ENCODE measurements at regions not wholly inside any gene's neighbourhood (a gene's known extent, or its start where the extent isn't known, plus 50 kb on each side); places are given as distances from the start of the nearest gene placed in this dataset.

DNA sequence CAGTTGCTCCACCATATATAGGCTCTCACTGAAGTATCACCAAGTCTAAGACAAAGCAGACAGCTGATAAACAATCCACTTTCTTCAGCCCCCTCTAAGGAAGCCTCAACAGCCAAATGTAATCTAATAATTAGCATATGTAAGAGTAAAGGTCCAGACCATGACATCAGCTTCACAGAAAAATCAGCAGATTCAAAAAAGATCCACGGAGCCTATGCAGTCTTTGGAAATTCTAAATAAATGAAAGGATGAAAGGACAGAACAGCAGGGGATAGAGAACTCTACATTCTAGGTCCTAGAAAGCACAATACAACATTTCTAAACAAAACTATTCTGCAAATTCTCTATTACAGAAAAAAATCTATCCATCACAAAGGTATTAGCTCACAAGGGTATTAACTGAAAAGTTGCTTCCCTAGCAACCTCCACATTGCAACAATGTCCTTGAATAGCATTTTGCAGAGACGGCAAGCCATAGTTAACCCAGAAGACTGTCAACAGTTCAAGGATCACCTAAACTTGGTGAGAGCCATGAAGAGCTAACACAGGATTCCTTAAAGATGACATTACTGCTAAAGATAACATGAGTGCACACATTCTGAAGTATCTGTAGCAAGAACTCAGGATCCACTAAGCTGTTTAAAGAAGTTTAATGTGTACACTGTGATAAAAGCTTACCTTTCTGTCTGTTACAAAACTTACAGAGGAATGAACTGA lies 74.3 kb downstream of the SIPA1L2 start:
- DNase-seq: no peak

DNA sequence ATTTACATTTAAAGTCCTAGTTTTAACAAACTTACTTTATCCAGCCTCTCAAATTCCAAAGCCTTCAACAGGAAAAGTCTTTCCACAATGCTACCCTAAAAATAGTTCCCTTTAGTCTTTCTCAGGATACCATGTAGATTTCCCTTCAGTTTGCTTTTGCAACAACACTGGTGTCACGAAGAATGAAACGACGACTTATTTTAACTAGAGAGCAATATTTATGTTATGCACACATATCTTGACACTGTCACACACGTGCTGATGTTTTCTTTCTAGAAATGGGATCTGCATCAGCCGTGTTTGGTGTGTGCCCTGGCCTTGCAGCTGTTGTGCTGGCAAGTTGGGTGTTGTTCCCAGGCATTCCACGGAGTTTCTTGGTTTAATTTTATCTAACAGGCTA lies 75.5 kb downstream of the SIPA1L2 start:
- DNase-seq: no peak

DNA sequence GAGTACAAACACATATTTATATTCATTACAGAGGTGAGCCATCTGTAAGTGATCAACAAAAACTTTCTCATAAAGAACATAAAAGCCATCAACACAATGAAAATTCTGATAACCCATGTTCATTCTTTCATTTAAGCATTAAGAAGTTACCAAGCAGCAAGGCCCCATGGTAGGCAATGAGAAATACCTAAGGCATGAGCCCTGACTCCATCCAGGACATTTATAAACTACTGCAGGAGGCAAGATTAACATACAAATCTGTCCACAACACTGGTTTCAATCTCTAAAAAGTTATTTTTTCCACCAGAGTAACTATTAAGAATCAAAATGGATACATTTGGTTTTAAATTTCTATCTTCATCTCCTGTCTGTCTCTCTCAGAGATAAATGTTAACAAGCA lies 76.1 kb downstream of the SIPA1L2 start:
- DNase-seq: no peak

DNA sequence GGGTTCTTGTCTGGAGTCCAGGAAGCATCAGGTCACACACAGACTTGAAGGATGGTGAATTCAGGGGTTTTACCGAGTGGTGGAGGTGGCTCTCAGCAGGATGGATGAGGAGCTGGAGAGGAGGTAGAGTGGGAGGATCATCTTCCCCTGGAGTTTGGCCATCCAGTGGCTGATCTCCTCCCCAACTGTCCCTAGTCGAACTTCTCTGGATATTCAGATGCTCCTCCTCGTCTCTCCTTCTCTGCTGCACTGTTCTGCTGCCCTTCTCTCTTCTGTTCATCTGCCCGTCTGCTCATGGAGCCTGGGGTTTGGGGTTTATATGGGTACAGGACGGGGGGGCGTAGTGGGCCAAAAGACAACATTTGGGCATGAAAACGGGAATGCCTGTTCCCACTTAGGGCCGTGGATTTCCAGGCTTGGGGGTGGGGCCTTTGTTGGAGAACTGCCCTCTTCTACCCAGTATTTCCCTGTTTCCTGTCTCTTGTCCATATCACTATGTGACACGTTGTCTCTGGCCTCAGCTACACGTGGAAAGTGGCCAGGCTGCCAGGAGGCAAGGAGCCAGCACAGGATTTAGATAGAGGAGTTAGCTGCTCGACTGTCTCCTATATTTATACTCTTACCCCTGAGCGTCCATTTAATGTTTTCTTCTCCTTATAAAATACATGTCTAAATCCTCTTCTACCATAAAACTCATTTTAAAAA lies 76.7 kb downstream of the SIPA1L2 start:
- DNase-seq: no peak

DNA sequence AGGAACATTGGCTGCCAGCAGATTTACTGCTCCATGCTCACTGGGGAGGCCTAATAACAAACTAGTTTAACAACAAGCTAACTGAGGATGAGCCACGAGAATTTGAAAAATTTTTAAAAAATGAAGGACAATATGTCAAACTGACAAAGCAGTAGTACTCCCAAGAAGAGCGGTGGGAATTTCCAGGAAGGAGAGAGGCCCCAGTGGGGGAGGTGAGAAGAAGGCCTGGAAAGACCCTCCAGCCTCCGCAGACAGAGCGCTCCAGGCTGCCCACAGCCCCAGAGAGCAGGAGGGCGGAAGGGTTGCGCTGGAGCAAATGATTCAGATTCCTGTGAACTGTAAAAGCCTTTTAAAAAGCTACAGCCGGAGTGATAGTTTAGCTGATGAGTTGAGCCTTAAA lies 78.5 kb downstream of the SIPA1L2 start:
- DNase-seq: no peak

DNA sequence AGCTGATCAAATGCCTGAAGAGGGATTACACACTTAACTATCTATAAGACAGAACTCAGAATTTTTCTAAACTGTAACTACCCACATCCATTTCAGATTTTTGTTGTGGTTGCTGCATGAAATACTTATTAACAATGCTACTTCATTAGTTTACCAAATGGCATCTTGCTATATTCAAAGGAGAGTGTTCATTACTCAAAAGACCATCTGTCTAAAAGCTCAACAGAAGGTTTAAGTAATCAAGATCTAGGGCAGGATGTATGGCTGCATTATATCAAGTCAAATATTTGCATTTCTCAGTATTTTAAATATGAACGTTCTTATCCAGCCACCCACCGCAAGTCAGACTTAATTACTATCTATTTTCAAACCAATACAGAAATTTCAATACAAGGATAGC lies 79.9 kb downstream of the SIPA1L2 start:
- no peak for DNase-seq

DNA sequence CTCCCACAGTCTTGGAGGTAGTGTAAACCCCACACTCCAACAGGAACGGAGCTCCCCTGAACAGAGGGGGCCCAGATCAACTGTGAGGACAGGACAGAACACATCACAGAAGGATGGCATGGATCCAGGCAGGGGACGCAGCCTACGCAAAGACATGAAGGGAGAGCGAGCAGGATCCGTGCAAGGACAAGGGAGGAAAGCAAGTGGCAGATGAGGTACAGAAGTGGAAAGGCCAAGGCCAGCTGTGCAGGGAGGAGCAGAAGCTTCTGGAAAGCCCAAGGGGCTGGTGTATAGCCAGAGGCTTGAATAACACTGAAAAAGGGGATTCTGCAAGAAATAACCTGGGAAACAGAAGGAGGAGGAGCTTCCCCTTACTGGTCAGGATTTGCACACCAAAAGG lies 81.2 kb downstream of the SIPA1L2 start:
- DNase-seq: no peak

DNA sequence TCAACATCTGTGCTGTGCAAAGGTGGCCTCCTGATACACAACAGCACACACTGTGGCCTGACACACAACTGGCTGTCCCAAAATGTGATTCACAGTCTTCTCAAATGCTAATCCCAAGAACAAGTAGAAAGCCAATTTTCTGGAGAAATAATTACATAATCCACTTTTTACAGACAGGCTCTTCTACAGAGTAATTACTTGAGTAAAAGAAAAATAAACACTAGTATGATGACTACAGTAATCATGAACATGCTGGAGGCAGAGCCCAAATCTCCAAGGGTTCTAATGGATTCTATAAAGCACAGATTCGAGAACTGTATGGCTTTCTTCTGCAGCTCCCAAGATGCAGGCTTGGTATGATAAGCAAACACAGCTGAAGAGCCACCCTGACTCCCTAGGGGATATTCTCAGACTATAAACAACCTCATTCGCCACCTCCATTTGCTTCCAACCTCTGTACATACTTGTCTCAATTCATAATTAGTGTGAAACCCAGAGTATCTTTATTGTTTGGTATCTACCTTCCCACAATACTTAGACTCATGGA lies 81.9 kb downstream of the SIPA1L2 start:
- no peak for DNase-seq

DNA sequence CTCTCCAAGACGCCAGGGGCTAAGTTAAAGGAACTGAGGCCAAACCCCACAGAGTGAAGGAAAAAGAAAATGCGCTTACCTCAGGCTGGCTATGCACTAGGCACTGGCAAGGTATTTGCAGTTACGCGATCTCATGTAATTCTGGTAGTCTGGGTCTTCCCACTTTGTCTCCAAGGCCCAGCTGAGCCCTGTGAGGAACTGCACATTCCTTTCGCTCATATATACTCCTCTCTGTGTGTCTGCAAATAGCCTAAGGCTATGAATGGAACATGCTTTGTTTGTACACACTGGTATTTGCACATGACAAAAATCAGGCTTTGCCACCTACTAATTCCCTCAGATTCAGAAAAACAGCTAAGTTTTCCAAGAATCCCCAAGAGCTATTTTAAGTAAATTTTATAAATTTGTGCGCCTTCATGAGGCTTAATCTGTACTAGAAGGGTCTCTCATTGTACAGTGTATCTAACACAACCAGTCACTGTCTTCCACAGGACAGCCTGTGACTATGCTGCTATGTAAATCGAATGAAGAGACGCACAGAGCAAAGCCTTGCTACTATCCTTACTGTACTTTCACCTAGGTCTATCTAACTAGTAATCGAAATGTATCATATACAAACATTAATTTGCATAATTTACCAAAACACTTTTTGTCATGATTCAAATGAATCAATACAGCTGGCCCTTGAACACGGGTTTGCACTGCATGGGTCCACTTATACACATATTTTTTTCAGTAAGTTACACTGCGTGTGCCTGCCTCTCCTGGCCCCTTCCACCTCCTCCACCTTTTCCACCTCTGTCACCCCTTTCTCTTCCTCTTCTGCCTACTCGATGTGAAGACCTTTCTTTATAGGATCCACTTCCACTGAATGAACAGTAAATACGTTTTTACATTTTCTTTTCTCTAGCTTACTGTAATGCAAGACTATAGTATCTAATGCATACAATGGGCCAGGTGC lies 87.0 kb downstream of the SIPA1L2 start:
- no peak for DNase-seq

DNA sequence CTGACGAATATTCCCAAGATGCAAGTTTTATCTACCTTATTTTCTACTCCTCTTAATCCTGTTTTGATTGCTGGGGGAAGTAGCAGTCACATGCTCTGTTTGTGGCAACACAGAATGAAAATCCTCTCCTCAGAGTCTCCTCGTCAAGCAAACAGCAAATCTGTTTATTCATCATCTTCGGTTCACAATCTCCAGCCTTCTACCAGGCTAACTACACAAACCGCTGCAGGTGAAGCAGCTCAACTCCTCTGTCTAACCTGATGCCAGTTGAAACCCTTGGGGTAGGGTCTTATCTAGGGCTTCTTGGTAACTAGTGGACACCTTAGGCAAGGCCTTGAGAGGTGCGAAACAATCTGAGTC lies 91.0 kb downstream of the SIPA1L2 start:
- DNase-seq: no peak

DNA sequence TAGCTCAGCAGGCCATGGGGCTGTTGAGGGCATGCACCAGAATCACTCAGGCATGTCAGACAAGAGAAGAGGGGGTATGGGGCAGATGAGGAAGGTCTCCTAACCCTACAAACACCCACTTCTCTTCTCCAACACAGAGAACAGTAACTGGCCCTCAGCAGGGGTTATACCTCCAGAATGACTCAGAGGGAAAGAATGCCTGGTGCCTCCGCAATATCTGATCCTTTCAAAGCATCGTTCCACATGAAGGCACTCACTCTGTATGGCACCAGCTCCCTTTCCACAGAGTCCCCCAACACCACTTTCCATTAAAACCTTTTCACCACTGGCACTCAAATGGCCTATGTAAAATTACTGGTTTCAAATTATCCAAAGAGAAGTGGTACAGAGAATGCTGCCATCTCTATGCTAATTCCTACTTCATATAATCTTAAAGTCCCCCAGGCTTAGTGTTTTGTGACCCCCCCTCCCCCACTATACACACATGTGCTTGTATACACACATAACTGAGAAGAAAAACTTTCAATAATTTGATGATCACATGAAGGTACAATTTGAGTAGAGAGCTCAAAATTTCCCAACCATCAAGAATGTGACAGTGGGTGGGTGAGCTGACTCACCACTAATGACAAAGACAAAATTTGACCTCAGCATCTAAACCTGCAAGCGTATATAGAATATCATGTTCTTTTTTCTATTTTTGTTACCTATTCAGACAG lies 91.5 kb downstream of the SIPA1L2 start:
- no peak for DNase-seq

DNA sequence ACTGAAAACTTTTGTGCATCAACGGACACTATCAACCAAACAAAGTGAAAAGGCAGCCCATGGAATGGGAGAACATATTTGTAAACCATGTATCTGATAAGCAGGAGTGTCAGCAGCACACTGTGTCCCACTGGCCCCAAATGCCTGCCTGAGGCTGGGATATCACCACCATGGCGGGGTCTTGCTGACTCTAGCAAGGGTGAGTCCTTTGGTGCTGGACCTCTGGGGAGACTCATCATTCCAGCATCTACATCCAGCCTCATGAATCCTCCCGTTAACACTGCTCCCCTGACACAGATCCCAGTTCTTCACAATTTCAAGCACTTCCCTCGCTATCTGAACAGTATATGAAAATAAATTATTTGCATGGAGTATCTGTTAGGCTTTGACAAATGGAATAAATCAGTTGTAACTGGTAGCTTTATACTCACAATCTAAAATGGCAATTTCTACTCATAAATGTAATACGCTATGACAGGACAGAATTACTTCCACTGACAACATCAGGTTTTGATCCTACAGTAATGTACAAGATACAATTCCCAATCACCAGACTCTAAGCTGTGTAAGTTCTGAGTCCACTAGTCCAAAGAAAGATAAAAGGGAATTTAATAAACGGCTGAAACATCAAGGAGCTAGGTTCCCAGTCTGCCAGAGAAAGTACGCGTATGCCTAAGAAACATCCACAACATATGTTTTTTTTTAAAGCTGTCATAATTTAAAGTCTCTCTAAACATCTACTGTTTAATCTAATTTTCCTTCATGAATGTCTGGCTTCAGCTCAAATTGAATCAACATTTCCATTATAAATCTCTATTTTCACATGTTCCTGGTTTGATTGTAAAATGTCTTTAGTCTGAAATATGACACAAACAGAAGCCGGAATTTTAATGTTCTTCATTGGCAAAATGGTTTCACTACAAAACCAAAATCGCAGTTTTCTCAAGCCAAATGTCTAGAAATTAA lies 95.1 kb downstream of the SIPA1L2 start:
- no peak for DNase-seq

DNA sequence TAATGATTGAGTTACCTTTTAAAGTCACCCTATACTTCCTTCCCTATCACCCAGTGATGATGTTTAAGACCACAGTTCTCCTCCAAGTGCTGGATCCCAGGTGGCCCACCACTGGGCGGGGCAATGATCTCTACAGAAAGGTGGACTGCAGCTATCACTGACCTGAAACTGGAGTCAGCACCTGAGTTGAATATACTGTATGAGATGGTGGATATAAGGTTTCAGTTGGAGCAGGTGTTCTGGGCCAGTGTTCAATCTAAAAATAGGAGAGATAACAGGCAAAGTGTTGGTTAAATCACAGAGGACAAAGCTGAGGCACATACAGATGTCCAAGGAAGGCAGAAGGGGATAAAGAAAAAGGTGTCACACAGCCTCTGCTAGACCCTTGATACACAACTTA lies 96.6 kb downstream of the SIPA1L2 start:
- DNase-seq: no peak

DNA sequence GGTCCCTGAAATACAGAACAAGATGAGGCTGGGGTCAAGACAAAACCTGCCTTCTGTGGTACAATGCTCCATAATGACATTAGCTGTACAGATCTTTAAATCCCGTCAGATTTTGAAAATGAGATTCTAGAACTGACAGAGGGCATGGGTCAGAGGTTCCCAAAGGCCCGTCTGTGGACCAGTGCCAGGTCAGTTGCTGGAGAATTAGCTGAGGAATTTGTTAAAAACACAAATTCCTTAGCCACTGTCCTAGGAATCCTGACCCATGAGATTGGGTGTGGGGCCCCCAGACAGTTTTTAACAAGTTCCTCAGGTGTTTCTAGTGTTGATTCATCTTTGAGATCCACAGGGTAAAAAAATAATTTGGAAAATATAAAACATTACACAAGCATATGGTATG lies 97.0 kb downstream of the SIPA1L2 start:
- DNase-seq: no peak

DNA sequence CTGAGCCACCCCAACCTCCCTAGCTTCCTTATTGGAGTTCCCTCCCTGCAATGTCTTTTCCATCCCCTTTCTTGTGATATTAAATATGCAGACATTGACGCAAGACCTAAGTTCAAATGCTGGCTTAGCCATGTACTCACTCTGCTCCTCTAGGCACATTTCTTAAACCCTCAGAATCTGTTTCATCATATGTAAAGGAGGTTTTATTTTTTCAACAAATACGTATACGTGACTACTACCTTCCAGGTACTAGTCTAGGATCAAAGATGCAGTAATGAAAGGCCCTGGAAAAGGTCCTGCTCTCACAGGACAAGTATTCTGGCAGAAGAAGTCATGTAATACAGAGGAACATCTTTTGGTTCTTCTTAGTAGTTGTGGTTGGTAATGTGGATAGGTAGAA lies 98.6 kb downstream of the SIPA1L2 start:
- no peak for DNase-seq

DNA sequence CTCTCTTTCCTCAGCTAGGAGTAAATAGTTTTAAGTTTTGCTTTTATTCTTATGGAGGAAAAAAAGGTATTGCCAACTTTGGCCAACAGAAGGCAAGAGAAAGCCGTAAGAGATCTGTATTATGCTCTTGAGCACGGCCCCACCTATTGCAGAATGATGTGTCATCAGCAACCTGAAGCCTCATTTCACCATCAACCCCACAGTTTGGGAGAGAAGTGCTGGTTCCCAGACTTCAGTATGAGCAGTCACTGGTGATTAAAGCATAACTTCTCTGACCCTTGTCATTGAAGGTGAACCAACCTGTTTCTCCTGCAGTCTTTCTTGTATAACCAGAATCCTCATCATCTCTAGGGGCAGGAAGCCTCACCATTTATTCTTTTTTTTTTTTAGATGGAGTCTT lies 100.2 kb downstream of the SIPA1L2 start:
- DNase-seq: no peak

DNA sequence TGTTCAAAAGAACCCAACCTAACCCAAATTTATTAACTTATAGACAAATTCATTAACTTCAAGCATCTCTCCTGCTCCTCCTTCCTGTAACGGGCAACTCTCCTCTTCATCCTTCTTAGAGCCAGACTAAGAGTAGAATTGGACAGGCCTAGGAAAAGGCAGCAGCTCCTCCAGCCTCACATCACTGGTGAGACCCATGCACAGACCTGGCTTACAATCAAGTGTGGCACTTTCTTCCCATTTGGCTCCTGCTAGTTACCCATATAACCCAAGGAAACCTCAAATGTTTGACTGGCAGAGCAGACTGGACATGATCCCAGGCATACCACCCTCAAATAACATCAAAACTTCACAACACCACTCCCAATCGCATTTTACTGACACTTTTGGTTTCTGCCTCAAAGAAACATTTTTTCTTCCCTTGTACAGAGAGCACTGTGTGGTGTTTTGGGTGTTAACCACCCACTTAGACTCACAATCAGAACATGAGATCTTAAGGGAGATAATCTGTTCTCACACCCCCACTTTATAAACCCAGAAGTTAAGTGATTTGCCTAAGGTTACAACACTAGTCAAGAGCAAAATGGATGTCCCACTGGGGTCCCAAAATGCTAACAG lies 101.4 kb downstream of the SIPA1L2 start:
- DNase-seq: peak; percentile 35

DNA sequence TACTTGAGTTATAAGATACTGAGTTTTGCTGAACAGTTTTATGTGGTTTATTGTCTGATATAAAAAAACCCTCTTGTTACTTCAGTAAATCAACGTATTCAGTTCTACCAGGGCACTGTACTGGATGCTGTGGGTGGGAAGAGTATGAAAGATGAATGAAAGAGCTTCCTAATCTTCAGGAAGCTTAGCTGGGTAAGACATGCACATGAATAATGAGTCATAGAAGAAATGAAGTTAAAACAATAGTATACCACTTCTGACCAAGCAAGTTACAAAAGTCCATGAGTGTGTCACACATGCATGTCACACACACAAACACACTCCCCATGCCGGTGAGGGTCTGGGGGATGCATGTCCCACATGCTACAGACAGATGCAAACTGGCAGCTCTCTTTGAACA lies 105.9 kb downstream of the SIPA1L2 start:
- DNase-seq: no peak

DNA sequence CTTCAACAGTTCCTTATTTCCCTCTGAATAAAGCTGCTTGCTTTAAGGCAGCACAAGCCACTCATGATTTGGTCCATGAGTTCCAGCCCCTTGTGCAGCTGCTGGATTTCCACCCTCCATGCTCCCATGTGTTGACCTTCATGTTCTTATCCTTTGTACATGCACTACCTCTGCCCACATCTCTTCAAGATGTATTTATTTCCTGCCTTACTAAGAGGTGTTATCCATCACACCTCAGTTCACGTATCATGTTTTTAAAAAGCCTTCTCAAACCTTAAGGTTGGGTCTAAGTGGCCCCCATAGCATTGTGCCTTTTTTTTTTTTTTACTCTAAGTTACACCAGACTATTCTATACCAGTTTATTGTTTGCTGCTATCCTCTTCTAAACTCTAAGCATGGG lies 107.7 kb downstream of the SIPA1L2 start:
- DNase-seq: no peak

DNA sequence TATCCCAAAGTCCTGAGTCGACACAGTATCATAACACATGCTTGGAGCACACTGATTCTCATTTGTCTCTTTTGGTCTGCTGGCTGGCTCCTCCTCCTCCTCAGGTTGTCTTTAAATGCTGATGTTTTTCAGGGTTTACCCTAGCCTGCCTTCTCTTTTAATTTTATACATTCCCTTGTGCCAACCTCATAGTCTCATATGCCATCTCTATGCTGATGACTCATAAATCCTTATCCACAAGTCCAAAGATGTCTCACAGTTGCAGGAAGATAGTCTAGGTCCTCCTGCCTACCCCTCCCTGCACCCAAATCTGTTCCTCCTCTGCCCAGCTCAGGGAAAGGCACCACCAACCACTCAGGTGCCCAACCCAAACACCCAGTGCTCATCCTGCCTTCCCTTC lies 108.3 kb downstream of the SIPA1L2 start:
- DNase-seq: no peak

DNA sequence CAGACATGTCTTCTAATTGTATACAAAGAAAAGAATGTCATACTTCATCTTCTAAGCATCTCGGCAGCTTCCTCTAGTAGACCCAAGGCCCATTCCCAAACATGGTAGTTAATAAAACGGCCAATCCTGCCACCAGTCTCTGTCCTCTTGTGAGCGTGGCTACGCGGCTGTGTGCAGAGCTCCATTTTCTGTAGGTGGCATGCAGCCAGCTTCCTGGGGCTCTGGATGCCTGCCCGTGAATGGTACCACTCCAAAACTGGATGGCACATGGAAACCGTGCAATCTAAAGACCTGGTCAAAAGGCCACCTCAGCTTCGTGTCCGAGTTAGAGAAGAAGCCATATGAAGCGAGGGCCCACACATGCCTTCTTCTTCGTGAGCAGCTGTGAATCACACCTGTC lies 110.7 kb downstream of the SIPA1L2 start:
- DNase-seq: no peak

Data from CD4-positive, alpha-beta T cell treated with Interleukin-17A for 1 hour (primary cell).